K562 (cell line): ENCODE measurements at regions not wholly inside any gene's neighbourhood (a gene's known extent, or its start where the extent isn't known, plus 50 kb on each side); places are given as distances from the start of the nearest gene placed in this dataset.

Experiments used
- ATAC-seq: fragments of 200-7000 bp; cut with Tn5 transposase; 3 replicates; pipeline ENCODE4 v1.9.1; 2020; ENCODE audit warnings: moderate library complexity
- BruUV-seq: library from RNA; stranded (reverse); fragments of 400-500 nt; replicated peaks from 2 replicates; lab custom pipeline; 2021; lab: Mats Ljungman, UMichigan
- CTCF ChIA-PET: fragments of 300-600 bp; formaldehyde crosslinking; extraction: SDS; loops from one replicate; lab custom pipeline; 2021; ENCODE audit warnings: low intra/inter-chr PET ratio; lab: Yijun Ruan, JAX
- POLR2A ChIA-PET: fragments of 300-600, 350-650 bp; sonication (Branson Sonifier 250); formaldehyde crosslinking; extraction: SDS; loops from one replicate; lab custom pipeline; 2021; ENCODE audit warnings: antibody characterized with exemption, inconsistent platforms; lab: Yijun Ruan, JAX
- DNase-seq, 4 experiments: peaks; one replicate each; pipeline versions ENCODE4 v3.0.0 to v3.0.0-alpha.2; 2011 to 2018; ENCODE audit warnings: low spot score in 3 of 4, mixed read lengths in 3 of 4; ENCODE audit errors: extremely low read depth in 1 of 4
- FAIRE-seq: peaks from 2 replicates; lab custom pipeline; 2011; peaks lifted over from hg19 to GRCh38; lab: Jason Lieb, UNC
- H2AFZ ChIP-seq: 2 replicates; pipeline ENCODE4 v1.6.0; 2011; ENCODE audit warnings: low read depth, low read length, control low read depth, inconsistent platforms
- H3K27ac ChIP-seq: fragments of 200-600 bp; 3 replicates; pipeline ENCODE4 v1.8.0; 2011; ENCODE audit warnings: low read depth, mild to moderate bottlenecking, control low read depth, inconsistent platforms, low read length, moderate library complexity, mixed read lengths; ENCODE audit errors: extremely low read depth
- H3K27me3 ChIP-seq, 2 experiments: fragments of 300-600 bp in 1 of 2; 2 replicates in 1 of 2; 3 replicates in 1 of 2; pipeline versions ENCODE4 v1.6.0 to v1.8.0; 2011; ENCODE audit warnings: inconsistent platforms in 2 of 2, low read length in 2 of 2, mild to moderate bottlenecking in 1 of 2, mixed read lengths in 1 of 2, moderate library complexity in 1 of 2; ENCODE audit not compliant: control insufficient read depth in 2 of 2, insufficient read depth in 2 of 2
- H3K36me3 ChIP-seq: fragments of 300-600 bp; 3 replicates; pipeline ENCODE4 v1.8.0; 2011; ENCODE audit warnings: mild to moderate bottlenecking, low read length, inconsistent platforms; ENCODE audit not compliant: control insufficient read depth, insufficient read depth
- H3K4me1 ChIP-seq, 2 experiments: fragments of 200-600 bp in 1 of 2; replicated peaks in 1 of 2; 2 replicates in 1 of 2; 3 replicates in 1 of 2; pipeline versions ENCODE4 v1.5.1 to v1.8.0; 2011; ENCODE audit warnings: inconsistent platforms in 2 of 2, low read length in 2 of 2, mild to moderate bottlenecking in 1 of 2, mixed read lengths in 1 of 2, moderate library complexity in 1 of 2; ENCODE audit not compliant: control insufficient read depth in 2 of 2, insufficient read depth in 2 of 2
- H3K4me2 ChIP-seq: 2 replicates; pipeline ENCODE4 v1.6.1; 2011; ENCODE audit warnings: low read length, control low read depth, inconsistent platforms, mixed read lengths; ENCODE audit not compliant: insufficient read depth
- H3K4me3 ChIP-seq: fragments of 200-600 bp; sonication (generic), shearing (Covaris generic); 2 replicates; pipeline ENCODE4 v1.5.1; 2016; ENCODE audit warnings: control low read depth, inconsistent platforms
- H3K79me2 ChIP-seq: fragments of 200-600 bp; 3 replicates; pipeline ENCODE4 v1.8.0; 2011; ENCODE audit warnings: low read length, inconsistent platforms; ENCODE audit not compliant: control insufficient read depth, insufficient read depth
- H3K9ac ChIP-seq, 2 experiments: 2 replicates each; pipeline versions ENCODE4 v1.6.0 to v1.6.1; 2011; ENCODE audit warnings: low read depth in 2 of 2, low read length in 2 of 2, control low read depth in 1 of 2, inconsistent platforms in 1 of 2, mild to moderate bottlenecking in 1 of 2, mixed read lengths in 1 of 2; ENCODE audit not compliant: insufficient read depth in 1 of 2
- H3K9me1 ChIP-seq: one replicate; pipeline ENCODE4 v1.6.0; 2011; ENCODE audit warnings: inconsistent platforms, mild to moderate bottlenecking, low read length, moderate library complexity; ENCODE audit not compliant: control insufficient read depth, insufficient read depth
- H3K9me3 ChIP-seq: replicated peaks from 2 replicates; pipeline ENCODE4 v1.5.1; 2011; ENCODE audit warnings: low read depth, low read length, inconsistent platforms; ENCODE audit not compliant: control insufficient read depth, insufficient read depth
- H4K20me1 ChIP-seq: replicated peaks from 2 replicates; pipeline ENCODE4 v1.6.1; 2011; ENCODE audit warnings: low read length, inconsistent platforms, mixed read lengths; ENCODE audit not compliant: control insufficient read depth, insufficient read depth
- IRF2 ChIP-seq: sonication (generic); formaldehyde crosslinking; IDR thresholded peaks from 2 replicates; pipeline ENCODE4 v1.8.1; 2022; ENCODE audit warnings: mild to moderate bottlenecking, missing genetic modification reagents
- RFX5 ChIP-seq: IDR thresholded peaks from 2 replicates; pipeline ENCODE4 v1.6.1; 2011; ENCODE audit warnings: low read depth, mild to moderate bottlenecking, improper control_type of control experiment, low read length
- ZNF175 ChIP-seq: fragments of 200-800 bp; sonication (Bioruptor generic); IDR thresholded peaks from 2 replicates; pipeline ENCODE4 v1.6.1; 2016; ENCODE audit warnings: low read depth, mild to moderate bottlenecking, missing genetic modification characterization, missing compliant biosample characterization
- ZNF507 ChIP-seq: conservative IDR thresholded peaks from 2 replicates; pipeline ENCODE4 v1.6.1; 2017; ENCODE audit warnings: missing genetic modification characterization, missing compliant biosample characterization
- WGBS: fragments of 100-300 bp; shearing (Covaris generic); methylation state at CpG from one replicate; pipeline ENCODE4 v1.1.6; 2016; ENCODE audit warnings: low coverage, mixed read lengths; ENCODE audit not compliant: insufficient coverage; ENCODE audit errors: missing lambda C conversion rate; 5-methylcytosine and 5-hydroxymethylcytosine counted together
- in situ Hi-C: fragments of 300-500 bp; cut with MboI; formaldehyde crosslinking; loops from 4 replicates; pipeline ENCODE4 v1.15.0; 2018; ENCODE audit warnings: inconsistent platforms, mixed read lengths
- intact Hi-C: fragments of 100-400 bp; cut with micrococcal nuclease; formaldehyde crosslinking; loops from 2 replicates; pipeline ENCODE4 v1.14.2; 2022

- Histone ChIP-seq H3K27ac (no peak overlapping the region), H2AFZ (no peak overlapping the region), H3K9me1 (no peaks in the 10 kb centered on the region), H4K20me1 (no peaks in the 10 kb centered on the region), H3K4me1 (no peaks in the 10 kb centered on the region), H3K36me3 (no peaks in the 10 kb centered on the region), H3K9me3 (no peaks in the 10 kb centered on the region), H3K4me2 (no peak overlapping the region), H3K9ac (no peak overlapping the region), H3K79me2 (no peaks in the 10 kb centered on the region), H3K27me3 (no peaks in the 10 kb centered on the region), H3K4me3 (no peak overlapping the region)
- in situ Hi-C loops, result no loop called here
- ChIA-PET CTCF (no interaction called here), POLR2A (no interaction called here)
- no peak for FAIRE-seq
- no peak for ATAC-seq
- no peak for TF ChIP-seq IRF2 (CRISPR knock-in tag)
- TF ChIP-seq ZNF507 (tag), result no peak
- DNase-seq, result no peak
- intact Hi-C loops, result no loop called here
- WGBS, result 6% methylated on average over 2 of the region's 2 CpGs
- BruUV-seq, result no TSS peak
Observed at GRCh38 chr13:78160793-78161192, 242.2 kb upstream of the EDNRB start.

GRCh38 chr13:78152415-78152814 is 233.8 kb upstream of the EDNRB start:
- Histone ChIP-seq H2AFZ (no peak overlapping the region), H3K36me3 (no peaks in the 10 kb centered on the region), H3K4me3 (no peak overlapping the region), H3K9me1 (no peaks in the 10 kb centered on the region), H3K4me2 (no peak overlapping the region), H4K20me1 (no peaks in the 10 kb centered on the region), H3K27ac (no peak overlapping the region), H3K27me3 (no peaks in the 10 kb centered on the region), H3K4me1 (no peaks in the 10 kb centered on the region), H3K79me2 (no peaks in the 10 kb centered on the region), H3K9ac (no peak overlapping the region), H3K9me3 (no peaks in the 10 kb centered on the region)
- FAIRE-seq (no peak), ATAC-seq (no peak), DNase-seq (no peak)
- no TSS peak for BruUV-seq
- 0% methylated on average over 2 of the region's 2 CpGs for WGBS
- intact Hi-C loops, result no loop called here
- in situ Hi-C loops, result no loop called here
- TF ChIP-seq RFX5, result no peak
- no peak for TF ChIP-seq ZNF175 (CRISPR knock-in tag)
- ChIA-PET POLR2A (no interaction called here), CTCF (no interaction called here)
